ENCODE measurements at regions not wholly inside any gene's neighbourhood (a gene's known extent, or its start where the extent isn't known, plus 50 kb on each side); places are given as distances from the start of the nearest gene placed in this dataset.

DNA sequence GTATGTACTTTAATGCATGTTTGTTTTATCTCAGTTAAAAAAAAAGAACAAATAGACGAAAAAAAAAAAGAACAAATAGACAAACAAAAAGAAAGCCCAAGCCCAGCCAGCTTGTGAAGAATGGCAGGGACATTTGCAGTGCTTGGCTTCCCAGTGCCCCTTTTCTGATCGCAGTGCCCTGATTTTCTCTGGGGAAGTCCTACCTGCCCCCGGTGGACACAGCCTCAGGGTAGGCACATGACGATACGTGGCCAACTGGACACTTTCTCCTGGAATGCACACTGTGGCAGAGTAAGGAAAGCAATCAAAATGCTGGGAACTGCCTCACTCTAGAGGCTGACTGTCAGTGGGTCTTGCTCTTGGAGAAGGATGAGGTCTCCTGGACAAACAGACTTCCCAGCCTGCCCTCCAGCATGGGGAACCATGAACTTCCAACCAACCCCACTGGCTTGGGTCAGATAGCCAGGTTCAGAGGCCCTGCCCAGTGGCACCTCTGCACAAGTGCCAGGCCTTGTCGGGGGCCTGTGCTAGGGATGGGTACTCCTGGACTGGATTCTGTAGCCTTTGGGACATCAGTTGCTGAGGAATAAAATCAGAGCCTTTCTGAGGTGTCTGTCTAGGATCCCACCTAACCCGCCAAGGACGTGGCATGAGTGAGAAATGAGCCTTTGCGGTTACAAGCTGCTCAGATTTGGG, 76.7 kb downstream of the INHBB start:
- TF ChIP-seq EZH2 (IDR thresholded peaks at IDR 0.05; ENCODE audit: borderline replicate concordance, insufficient read depth, low read depth, low read length, poor library complexity, severe bottlenecking) = no peak
- TF ChIP-seq, protein P1, sequence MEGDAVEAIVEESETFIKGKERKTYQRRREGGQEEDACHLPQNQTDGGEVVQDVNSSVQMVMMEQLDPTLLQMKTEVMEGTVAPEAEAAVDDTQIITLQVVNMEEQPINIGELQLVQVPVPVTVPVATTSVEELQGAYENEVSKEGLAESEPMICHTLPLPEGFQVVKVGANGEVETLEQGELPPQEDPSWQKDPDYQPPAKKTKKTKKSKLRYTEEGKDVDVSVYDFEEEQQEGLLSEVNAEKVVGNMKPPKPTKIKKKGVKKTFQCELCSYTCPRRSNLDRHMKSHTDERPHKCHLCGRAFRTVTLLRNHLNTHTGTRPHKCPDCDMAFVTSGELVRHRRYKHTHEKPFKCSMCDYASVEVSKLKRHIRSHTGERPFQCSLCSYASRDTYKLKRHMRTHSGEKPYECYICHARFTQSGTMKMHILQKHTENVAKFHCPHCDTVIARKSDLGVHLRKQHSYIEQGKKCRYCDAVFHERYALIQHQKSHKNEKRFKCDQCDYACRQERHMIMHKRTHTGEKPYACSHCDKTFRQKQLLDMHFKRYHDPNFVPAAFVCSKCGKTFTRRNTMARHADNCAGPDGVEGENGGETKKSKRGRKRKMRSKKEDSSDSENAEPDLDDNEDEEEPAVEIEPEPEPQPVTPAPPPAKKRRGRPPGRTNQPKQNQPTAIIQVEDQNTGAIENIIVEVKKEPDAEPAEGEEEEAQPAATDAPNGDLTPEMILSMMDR (IDR thresholded peaks at IDR 0.05) = no peak

All from B cell (primary cell).